Astrocyte of the cerebellum (primary cell): ENCODE measurements at regions not wholly inside any gene's neighbourhood (a gene's known extent, or its start where the extent isn't known, plus 50 kb on each side); places are given as distances from the start of the nearest gene placed in this dataset.
"Not testable (repeated sequence)": the region's sequence is repeated elsewhere in the genome, so short reads cannot be mapped to it uniquely, and the experiment has no call there.

ENCODE experiments used
- DNase-seq: peaks from one replicate; pipeline ENCODE4 v3.0.0-alpha.2; 2011; ENCODE audit warnings: low read depth
- H3K4me3 ChIP-seq: 2 replicates; pipeline ENCODE4 v1.5.1; 2011; ENCODE audit warnings: mild to moderate bottlenecking, low read depth, low read length, moderate library complexity
- CTCF ChIP-seq: IDR thresholded peaks from 2 replicates; pipeline ENCODE4 v1.5.1; 2012; ENCODE audit warnings: low read length, low read depth, moderate library complexity, mild to moderate bottlenecking; ENCODE audit errors: missing control alignments
- in situ Hi-C: cut with HindIII; loops from 2 replicates; pipeline ENCODE4 v1.10.0; 2017; ENCODE audit warnings: low sequenced_read_pairs

GRCh38 chrX:46234775-46235174, 310.4 kb downstream of the ZNF674 start:
- in situ Hi-C loops, result no loop called here
- no peak for TF ChIP-seq CTCF
- H3K4me3 ChIP-seq, result no peak overlapping the region
- DNase-seq, result no peak

GRCh38 chrX:46228389-46228788, 316.8 kb downstream of the ZNF674 start:
- no peak overlapping the region for H3K4me3 ChIP-seq
- DNase-seq, result no peak
- in situ Hi-C loops, result no loop called here
- TF ChIP-seq CTCF, result no peak

- no peak overlapping the region for H3K4me3 ChIP-seq
- TF ChIP-seq CTCF, result no peak
- in situ Hi-C loops, result no loop called here
- DNase-seq, result no peak
These were observed 318.8 kb downstream of the ZNF674 start for GRCh38 chrX:46226422-46226821.

GRCh38 chrX:46223499-46223898, 321.7 kb downstream of the ZNF674 start:
- in situ Hi-C loops, DNase-seq: not testable (repeated sequence)

GRCh38 chrX:46220822-46221221, 324.4 kb downstream of the ZNF674 start:
- H3K4me3 ChIP-seq, result no peak overlapping the region
- in situ Hi-C loops, result no loop called here
- TF ChIP-seq CTCF, result no peak
- DNase-seq, result no peak

More at GRCh38 chrX:46223499-46223898, 321.7 kb downstream of the ZNF674 start:
- not testable (repeated sequence) for H3K4me3 ChIP-seq

GRCh38 chrX:46218373-46218772, 326.8 kb downstream of the ZNF674 start:
- no peak for TF ChIP-seq CTCF
- no peak for DNase-seq
- no peak overlapping the region for H3K4me3 ChIP-seq
- in situ Hi-C loops, result no loop called here

- H3K4me3 ChIP-seq, result no peak overlapping the region
- in situ Hi-C loops, result no loop called here
- TF ChIP-seq CTCF, result no peak
- no peak for DNase-seq
These were observed 328.8 kb downstream of the ZNF674 start for GRCh38 chrX:46216406-46216805.
